HepG2 (cell line): ENCODE measurements at regions not wholly inside any gene's neighbourhood (a gene's known extent, or its start where the extent isn't known, plus 50 kb on each side); places are given as distances from the start of the nearest gene placed in this dataset.

Source experiments
- ATAC-seq: fragments of 200-7000 bp; cut with Tn5 transposase; 3 replicates; pipeline ENCODE4 v1.9.1; 2020; ENCODE audit warnings: mild to moderate bottlenecking, moderate library complexity
- BruUV-seq: library from RNA; stranded (reverse); fragments of 400-500 nt; replicated peaks from 2 replicates; lab custom pipeline; 2021; lab: Mats Ljungman, UMichigan
- CTCF ChIA-PET: fragments of 300-600 bp; formaldehyde crosslinking; extraction: SDS; loops from one replicate; lab custom pipeline; 2021; ENCODE audit warnings: low total read pairs, inconsistent platforms, low intra/inter-chr PET ratio; lab: Yijun Ruan, JAX
- POLR2A ChIA-PET: fragments of 350-600 bp; sonication (Branson Sonifier 250); formaldehyde crosslinking; loops from one replicate; lab custom pipeline; 2020; ENCODE audit warnings: antibody characterized with exemption, inconsistent platforms; lab: Yijun Ruan, JAX
- DNase-seq: peaks from one replicate; pipeline ENCODE4 v3.0.0-alpha.2; 2015; ENCODE audit warnings: low spot score
- FAIRE-seq: peaks from 3 replicates; lab custom pipeline; 2011; peaks lifted over from hg19 to GRCh38; lab: Jason Lieb, UNC
- H2AFZ ChIP-seq: one replicate; pipeline ENCODE4 v1.6.1; 2011; ENCODE audit warnings: low read length, inconsistent platforms
- H3K27ac ChIP-seq: fragments of 300-600 bp; 3 replicates; pipeline ENCODE4 v1.8.0; 2011; ENCODE audit warnings: mixed run types, mild to moderate bottlenecking, mixed read lengths, low read length, inconsistent platforms; ENCODE audit not compliant: insufficient read depth; ENCODE audit errors: extremely low read length
- H3K27me3 ChIP-seq, 2 experiments: fragments of 200-600 bp in 1 of 2; 2 replicates in 1 of 2; 3 replicates in 1 of 2; pipeline versions ENCODE4 v1.6.0 to v1.8.0; 2011; ENCODE audit warnings: low read length in 2 of 2, mild to moderate bottlenecking in 2 of 2, moderate library complexity in 2 of 2, inconsistent platforms in 1 of 2; ENCODE audit not compliant: insufficient read depth in 2 of 2, control insufficient read depth in 1 of 2
- H3K36me3 ChIP-seq, 2 experiments: fragments of 200-600 bp in 1 of 2; replicated peaks in 1 of 2; 2 replicates in 1 of 2; 3 replicates in 1 of 2; pipeline versions ENCODE4 v1.5.1 to v1.8.0; 2011; ENCODE audit warnings: low read length in 2 of 2, inconsistent platforms in 1 of 2; ENCODE audit not compliant: insufficient read depth in 2 of 2, control insufficient read depth in 1 of 2
- H3K4me1 ChIP-seq: 2 replicates; pipeline ENCODE4 v1.5.1; 2012; ENCODE audit warnings: low read length, inconsistent platforms; ENCODE audit not compliant: insufficient read depth
- H3K4me2 ChIP-seq: 2 replicates; pipeline ENCODE4 v1.6.0; 2011; ENCODE audit warnings: low read depth, low read length, inconsistent platforms
- H3K4me3 ChIP-seq, 3 experiments: fragments of 200-600 bp in 1 of 3; sonication (generic), shearing (Covaris generic) in 1 of 3; replicated peaks in 1 of 3; 2 replicates each; pipeline ENCODE4 v1.5.1; 2011 to 2016; ENCODE audit warnings: low read length in 3 of 3, inconsistent platforms in 2 of 3, low read depth in 2 of 3, mild to moderate bottlenecking in 2 of 3, control low read depth in 1 of 3, mixed read lengths in 1 of 3; ENCODE audit not compliant: insufficient read depth in 1 of 3
- H3K79me2 ChIP-seq: one replicate; pipeline ENCODE4 v1.6.1; 2011; ENCODE audit warnings: low read length, inconsistent platforms; ENCODE audit not compliant: insufficient read depth
- H3K9ac ChIP-seq: 2 replicates; pipeline ENCODE4 v1.6.0; 2011; ENCODE audit warnings: mild to moderate bottlenecking, low read depth, low read length, inconsistent platforms; ENCODE audit not compliant: insufficient read depth
- H3K9me3 ChIP-seq: 2 replicates; pipeline ENCODE4 v1.5.1; 2012; ENCODE audit warnings: mild to moderate bottlenecking, low read length
- H4K20me1 ChIP-seq: 2 replicates; pipeline ENCODE4 v1.6.0; 2011; ENCODE audit warnings: inconsistent platforms, mild to moderate bottlenecking, low read length, moderate library complexity; ENCODE audit not compliant: insufficient read depth
- FOSL2 ChIP-seq: sonication (generic); formaldehyde crosslinking; IDR thresholded peaks from 2 replicates; pipeline ENCODE4 v1.4.0; 2020; ENCODE audit warnings: missing genetic modification reagents
- HDAC1 ChIP-seq: sonication (generic); formaldehyde crosslinking; IDR thresholded peaks from 2 replicates; pipeline ENCODE4 v1.5.1; 2020; ENCODE audit warnings: mild to moderate bottlenecking, missing genetic modification reagents
- MTA1 ChIP-seq: sonication (generic); formaldehyde crosslinking; IDR thresholded peaks from 2 replicates; pipeline ENCODE4 v1.4.0; 2020; ENCODE audit warnings: missing genetic modification reagents, mild to moderate bottlenecking, borderline replicate concordance
- PHF21A ChIP-seq: sonication (generic); formaldehyde crosslinking; IDR thresholded peaks from 2 replicates; pipeline ENCODE4 v1.5.0; 2020; ENCODE audit warnings: mild to moderate bottlenecking, missing genetic modification reagents
- TOE1 ChIP-seq: sonication (generic); formaldehyde crosslinking; IDR thresholded peaks from 2 replicates; pipeline ENCODE4 v1.4.0; 2020; ENCODE audit warnings: mild to moderate bottlenecking, missing genetic modification reagents
- ZNF17 ChIP-seq: sonication (generic); formaldehyde crosslinking; IDR thresholded peaks from 2 replicates; pipeline ENCODE4 v1.5.0; 2020; ENCODE audit warnings: mild to moderate bottlenecking, missing genetic modification reagents
- ZNF546 ChIP-seq: sonication (generic); formaldehyde crosslinking; conservative IDR thresholded peaks from 2 replicates; pipeline ENCODE4 v1.8.1; 2023; ENCODE audit warnings: mild to moderate bottlenecking, missing genetic modification reagents
- ZNF619 ChIP-seq: sonication (generic); formaldehyde crosslinking; IDR thresholded peaks from 2 replicates; pipeline ENCODE4 v1.4.0; 2020; ENCODE audit warnings: mild to moderate bottlenecking, missing genetic modification reagents
- ZNF766 ChIP-seq: sonication (generic); formaldehyde crosslinking; IDR thresholded peaks from 2 replicates; pipeline ENCODE4 v1.5.0; 2020; ENCODE audit warnings: missing genetic modification reagents, borderline replicate concordance
- WGBS: methylation state at CpG from one replicate; pipeline ENCODE4 v1.1.6; 2017; ENCODE audit warnings: low lambda C conversion rate; 5-methylcytosine and 5-hydroxymethylcytosine counted together
- in situ Hi-C: cut with HindIII; loops from 2 replicates; pipeline ENCODE4 v1.10.0; 2017; ENCODE audit warnings: low pct_unique_long_range_greater_than_20kb; ENCODE audit not compliant: extremely low pct_ligation_motif_present
- intact Hi-C: fragments of 100-400 bp; cut with micrococcal nuclease; formaldehyde crosslinking; loops from one replicate; pipeline ENCODE4 v1.10.0; 2022; ENCODE audit not compliant: unreplicated experiment
- TF ChIP-seq, protein P1 (sequence below), 2 experiments: fragments of 450-650 bp in 1 of 2; sonication (generic) in 1 of 2; formaldehyde crosslinking; IDR thresholded peaks; 2 replicates each; pipeline versions ENCODE4 v1.5.0 to v1.8.0; 2020 to 2022; ENCODE audit warnings: mild to moderate bottlenecking in 1 of 2, missing genetic modification reagents in 1 of 2
- TF ChIP-seq, protein P2 (sequence below): IDR thresholded peaks from 2 replicates; pipeline ENCODE4 v1.6.1; 2016; ENCODE audit warnings: low read depth, borderline replicate concordance
- TF ChIP-seq, protein P3 (sequence below): sonication (generic); formaldehyde crosslinking; IDR thresholded peaks from 2 replicates; pipeline ENCODE4 v1.4.0; 2020; ENCODE audit warnings: missing genetic modification reagents
- TF ChIP-seq, protein P4 (sequence below): sonication (generic); formaldehyde crosslinking; IDR thresholded peaks from 2 replicates; pipeline ENCODE4 v1.5.1; 2020; ENCODE audit warnings: missing genetic modification reagents, mild to moderate bottlenecking, borderline replicate concordance

DNA sequence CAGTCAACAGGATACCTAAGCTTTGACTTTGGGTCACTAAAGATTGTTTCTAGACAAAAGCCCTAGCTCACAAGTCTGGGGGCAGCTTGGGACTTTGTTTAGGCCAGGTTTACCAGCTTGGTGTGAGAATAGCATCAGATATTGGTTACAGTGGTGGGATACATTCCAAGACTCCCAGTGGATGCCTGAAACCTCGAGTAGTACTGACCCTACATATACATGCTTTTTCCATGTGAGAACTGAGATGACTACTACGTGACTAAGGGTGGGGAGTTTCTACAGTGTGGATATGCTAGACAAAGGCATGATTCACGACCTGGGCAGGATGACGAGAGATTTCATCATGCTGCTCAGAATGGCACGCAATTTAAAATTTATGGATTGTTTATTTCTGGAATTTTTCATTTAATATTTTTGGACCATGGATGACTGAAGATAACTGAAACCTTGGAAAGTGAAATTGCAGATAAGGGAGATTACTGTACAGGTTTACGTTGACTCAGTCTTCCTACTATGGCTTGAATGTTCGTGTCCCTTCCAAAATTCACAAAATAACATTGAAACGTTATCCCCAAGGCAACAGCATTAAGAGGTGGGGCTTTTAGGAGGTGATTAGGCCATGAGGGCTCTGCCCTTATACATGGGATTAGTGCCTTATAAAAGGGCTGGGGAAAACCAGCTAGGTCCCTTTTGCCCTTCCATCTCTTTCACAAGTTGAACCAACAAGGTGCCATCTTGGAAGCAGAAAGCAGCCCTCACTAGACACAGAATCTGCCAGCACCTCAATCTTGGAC, 50.2 kb upstream of the CTAGE1 start:
- Histone ChIP-seq H3K9ac (no peak overlapping the region), H3K4me3 (no peak overlapping the region), H3K79me2 (no peaks in the 10 kb centered on the region), H3K27ac (no peak overlapping the region), H3K4me2 (no peak overlapping the region), H2AFZ (no peak overlapping the region), H4K20me1 (no peaks in the 10 kb centered on the region), H3K36me3 (no peaks in the 10 kb centered on the region), H3K9me3 (no peaks in the 10 kb centered on the region), H3K4me1 (peaks cover 39% of the 10 kb centered on the region), H3K27me3 (peaks cover 1 to 9% of the 10 kb centered on the region in 2 experiments; a peak in 2 of 5 replicates)
- ATAC-seq: no peak
- DNase-seq: no peak
- CTCF ChIA-PET: no interaction called here
- TF ChIP-seq, protein P1, sequence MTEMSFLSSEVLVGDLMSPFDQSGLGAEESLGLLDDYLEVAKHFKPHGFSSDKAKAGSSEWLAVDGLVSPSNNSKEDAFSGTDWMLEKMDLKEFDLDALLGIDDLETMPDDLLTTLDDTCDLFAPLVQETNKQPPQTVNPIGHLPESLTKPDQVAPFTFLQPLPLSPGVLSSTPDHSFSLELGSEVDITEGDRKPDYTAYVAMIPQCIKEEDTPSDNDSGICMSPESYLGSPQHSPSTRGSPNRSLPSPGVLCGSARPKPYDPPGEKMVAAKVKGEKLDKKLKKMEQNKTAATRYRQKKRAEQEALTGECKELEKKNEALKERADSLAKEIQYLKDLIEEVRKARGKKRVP (CRISPR knock-in tag; IDR thresholded peaks at IDR 0.05): peak in 1 of 2 experiments; percentile 67; a peak in 2 of 4 replicates
- TF ChIP-seq ZNF546 (CRISPR knock-in tag) (no peak), ZNF766 (CRISPR knock-in tag) (no peak), FOSL2 (CRISPR knock-in tag) (peak; percentile 28; the same call in 1 of the 2 replicates)
- in situ Hi-C loops: no loop called here
- POLR2A ChIA-PET: no interaction called here
- no TSS peak for BruUV-seq
- intact Hi-C loops: no loop called here
- 61% methylated on average over 8 of the region's 8 CpGs for WGBS
- no peak for FAIRE-seq

DNA sequence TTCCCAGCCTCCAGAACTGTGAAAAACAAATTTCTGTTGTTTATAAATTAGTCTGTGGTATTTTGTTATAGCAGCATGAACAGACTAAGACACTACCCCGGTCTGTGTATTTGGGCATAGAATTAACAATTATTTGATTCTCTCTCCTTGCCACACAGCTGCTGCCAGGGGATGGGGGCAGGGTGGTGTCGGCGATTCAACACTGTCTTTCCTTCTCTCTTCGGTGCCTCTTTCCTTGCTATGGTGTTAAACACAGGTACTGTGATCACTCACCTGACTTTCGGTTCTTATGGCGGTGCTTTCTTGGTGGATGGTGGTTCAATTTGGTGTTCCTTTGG, 50.8 kb upstream of the CTAGE1 start:
- BruUV-seq: no TSS peak
- Histone ChIP-seq H3K9me3 (no peaks in the 10 kb centered on the region), H3K4me1 (peaks cover 39% of the 10 kb centered on the region), H3K4me2 (no peak overlapping the region), H3K4me3 (no peak overlapping the region), H3K79me2 (no peaks in the 10 kb centered on the region), H3K9ac (no peak overlapping the region), H4K20me1 (no peaks in the 10 kb centered on the region), H3K27ac (no peak overlapping the region), H3K36me3 (no peaks in the 10 kb centered on the region), H3K27me3 (peaks cover 1 to 12% of the 10 kb centered on the region in 2 experiments; a peak in 2 of 5 replicates), H2AFZ (no peak overlapping the region)
- POLR2A ChIA-PET: no interaction called here
- DNase-seq (no peak), FAIRE-seq (no peak), ATAC-seq (no peak)
- in situ Hi-C loops: no loop called here
- CTCF ChIA-PET: no interaction called here
- WGBS: 82% methylated on average over 6 of the region's 6 CpGs
- intact Hi-C loops: no loop called here
- TF ChIP-seq ZNF619 (CRISPR knock-in tag) (no peak), TOE1 (CRISPR knock-in tag) (no peak), ZNF17 (CRISPR knock-in tag) (no peak), MTA1 (CRISPR knock-in tag) (no peak), PHF21A (CRISPR knock-in tag) (no peak), HDAC1 (CRISPR knock-in tag) (no peak)
- TF ChIP-seq, protein P2, sequence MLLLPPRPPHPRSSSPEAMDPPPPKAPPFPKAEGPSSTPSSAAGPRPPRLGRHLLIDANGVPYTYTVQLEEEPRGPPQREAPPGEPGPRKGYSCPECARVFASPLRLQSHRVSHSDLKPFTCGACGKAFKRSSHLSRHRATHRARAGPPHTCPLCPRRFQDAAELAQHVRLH (CRISPR knock-in tag): no peak
- TF ChIP-seq, protein P3, sequence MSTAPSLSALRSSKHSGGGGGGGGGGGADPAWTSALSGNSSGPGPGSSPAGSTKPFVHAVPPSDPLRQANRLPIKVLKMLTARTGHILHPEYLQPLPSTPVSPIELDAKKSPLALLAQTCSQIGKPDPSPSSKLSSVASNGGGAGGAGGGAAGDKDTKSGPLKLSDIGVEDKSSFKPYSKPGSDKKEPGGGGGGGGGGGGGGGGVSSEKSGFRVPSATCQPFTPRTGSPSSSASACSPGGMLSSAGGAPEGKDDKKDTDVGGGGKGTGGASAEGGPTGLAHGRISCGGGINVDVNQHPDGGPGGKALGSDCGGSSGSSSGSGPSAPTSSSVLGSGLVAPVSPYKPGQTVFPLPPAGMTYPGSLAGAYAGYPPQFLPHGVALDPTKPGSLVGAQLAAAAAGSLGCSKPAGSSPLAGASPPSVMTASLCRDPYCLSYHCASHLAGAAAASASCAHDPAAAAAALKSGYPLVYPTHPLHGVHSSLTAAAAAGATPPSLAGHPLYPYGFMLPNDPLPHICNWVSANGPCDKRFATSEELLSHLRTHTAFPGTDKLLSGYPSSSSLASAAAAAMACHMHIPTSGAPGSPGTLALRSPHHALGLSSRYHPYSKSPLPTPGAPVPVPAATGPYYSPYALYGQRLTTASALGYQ: no peak
- TF ChIP-seq, protein P4, sequence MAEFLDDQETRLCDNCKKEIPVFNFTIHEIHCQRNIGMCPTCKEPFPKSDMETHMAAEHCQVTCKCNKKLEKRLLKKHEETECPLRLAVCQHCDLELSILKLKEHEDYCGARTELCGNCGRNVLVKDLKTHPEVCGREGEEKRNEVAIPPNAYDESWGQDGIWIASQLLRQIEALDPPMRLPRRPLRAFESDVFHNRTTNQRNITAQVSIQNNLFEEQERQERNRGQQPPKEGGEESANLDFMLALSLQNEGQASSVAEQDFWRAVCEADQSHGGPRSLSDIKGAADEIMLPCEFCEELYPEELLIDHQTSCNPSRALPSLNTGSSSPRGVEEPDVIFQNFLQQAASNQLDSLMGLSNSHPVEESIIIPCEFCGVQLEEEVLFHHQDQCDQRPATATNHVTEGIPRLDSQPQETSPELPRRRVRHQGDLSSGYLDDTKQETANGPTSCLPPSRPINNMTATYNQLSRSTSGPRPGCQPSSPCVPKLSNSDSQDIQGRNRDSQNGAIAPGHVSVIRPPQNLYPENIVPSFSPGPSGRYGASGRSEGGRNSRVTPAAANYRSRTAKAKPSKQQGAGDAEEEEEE: no peak
